HG03196 (cell line): ENCODE measurements at regions not wholly inside any gene's neighbourhood (a gene's known extent, or its start where the extent isn't known, plus 50 kb on each side); places are given as distances from the start of the nearest gene placed in this dataset.

Experiments
- ATAC-seq: cut with Tn5 transposase; IDR thresholded peaks from one replicate; pipeline ENCODE4 v1.9.1; 2021; ENCODE audit not compliant: unreplicated experiment

DNA sequence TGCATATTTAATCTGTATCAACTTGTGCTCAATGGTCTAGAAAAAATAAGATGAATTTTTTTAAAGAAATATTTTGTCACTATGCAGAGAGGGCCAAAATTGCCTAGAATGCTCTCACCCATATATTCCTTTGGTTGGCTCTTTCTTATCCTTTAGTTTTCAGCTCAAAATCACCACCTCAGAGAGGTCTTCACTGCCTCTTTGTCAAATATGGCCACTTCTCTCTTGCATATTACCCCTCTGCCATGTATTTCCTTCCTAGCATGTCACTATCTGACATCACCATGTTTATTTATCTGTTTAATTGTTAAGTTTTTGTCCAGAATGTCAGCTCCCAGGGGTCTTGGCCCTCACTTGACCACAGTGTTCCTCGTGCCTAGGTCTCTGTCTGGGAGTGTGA lies 535.2 kb upstream of the CDH2 start:
- ATAC-seq = no peak

DNA sequence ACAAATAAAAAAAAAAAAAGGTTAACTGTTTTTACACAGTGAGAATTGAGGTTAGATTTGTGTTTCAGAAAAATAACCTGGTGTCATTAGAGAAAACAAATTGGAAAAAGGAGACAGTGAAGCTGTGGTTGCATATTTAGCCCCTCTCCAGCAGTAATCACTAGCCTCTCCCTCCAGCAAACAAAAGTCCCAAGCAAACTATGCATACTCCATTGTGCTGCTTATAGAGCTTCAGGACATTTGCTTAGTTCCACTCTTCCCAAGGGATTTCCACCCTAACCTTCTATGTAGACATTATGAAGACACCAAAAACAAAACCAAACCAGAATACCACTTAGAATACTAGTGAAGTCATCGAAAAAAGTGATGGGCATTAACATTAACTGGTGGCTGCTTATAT lies 534.2 kb upstream of the CDH2 start:
- no peak for ATAC-seq

DNA sequence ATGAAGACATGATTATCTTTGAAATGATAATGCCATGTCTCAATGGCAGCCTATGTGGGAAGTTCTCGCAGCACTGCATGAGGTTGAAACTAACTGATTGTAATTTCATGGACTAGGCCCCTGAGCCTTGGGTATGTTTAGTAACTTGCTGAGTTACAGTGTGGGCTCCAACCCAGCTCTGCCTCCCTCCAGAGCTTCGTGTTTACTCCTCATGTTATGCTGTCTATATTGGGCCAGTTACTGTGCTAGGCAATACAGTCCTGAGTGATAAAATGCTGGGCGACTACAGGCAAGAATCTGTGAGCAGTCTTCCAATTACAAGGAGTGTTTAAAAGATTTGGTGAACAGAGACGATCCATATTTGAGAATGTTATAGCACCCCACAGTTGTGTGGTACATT lies 530.1 kb upstream of the CDH2 start:
- ATAC-seq = no peak

DNA sequence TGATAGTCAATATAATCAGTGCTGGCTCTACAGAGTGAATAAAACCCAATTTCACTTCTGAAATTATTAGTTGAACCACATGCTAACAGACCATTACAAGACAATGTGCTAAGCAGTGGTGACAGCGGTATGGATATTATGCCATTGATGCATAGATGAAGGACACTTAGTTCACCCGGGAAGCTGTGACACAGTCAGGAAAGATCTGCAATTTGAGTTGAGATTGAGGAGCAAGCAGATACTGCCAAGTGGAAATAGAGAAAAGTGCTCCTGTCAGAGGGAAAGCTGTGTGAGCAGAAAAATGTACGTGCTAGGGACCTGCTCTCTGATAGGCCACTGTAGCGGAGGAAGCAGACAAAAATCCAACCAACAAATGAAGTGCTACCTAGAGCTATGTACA lies 529.5 kb upstream of the CDH2 start:
- no peak for ATAC-seq

DNA sequence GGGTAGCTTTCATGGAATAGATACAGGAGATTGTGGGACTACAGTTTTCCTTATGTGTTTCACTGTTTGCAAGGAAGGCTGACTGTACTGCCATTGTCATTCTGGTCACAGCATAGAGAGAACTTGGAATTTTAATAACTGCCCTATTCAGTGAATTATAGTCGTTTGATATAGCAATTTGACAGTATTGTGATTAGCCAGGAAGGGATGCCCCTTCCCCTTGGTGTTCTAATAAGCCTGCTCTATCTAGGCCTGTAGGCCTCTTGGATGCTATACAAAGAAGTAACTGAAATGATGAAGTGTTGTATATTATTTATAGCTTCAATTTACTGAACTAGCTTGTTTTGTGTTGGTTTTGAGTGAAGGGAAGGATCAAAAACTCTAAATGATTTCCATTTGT lies 528.6 kb upstream of the CDH2 start:
- no peak for ATAC-seq

DNA sequence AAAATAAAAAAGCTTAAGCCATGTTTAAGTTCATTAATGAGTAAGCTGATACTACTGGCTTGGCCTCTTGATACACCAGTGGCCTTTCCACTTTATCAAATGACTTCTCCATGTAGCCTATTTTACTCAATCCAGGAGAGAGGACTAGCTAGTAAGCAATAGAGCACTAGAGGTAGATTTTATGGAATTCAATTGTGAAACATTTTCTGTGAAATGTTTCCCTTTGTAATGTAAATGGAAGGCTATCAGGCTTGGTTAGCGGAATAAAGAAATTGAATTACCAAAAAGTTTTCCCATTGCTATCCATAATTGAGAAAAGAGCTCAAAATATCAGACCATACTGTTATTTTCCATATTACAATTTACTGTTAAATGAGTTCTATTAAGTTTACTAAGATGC lies 515.4 kb upstream of the CDH2 start:
- ATAC-seq = no peak

DNA sequence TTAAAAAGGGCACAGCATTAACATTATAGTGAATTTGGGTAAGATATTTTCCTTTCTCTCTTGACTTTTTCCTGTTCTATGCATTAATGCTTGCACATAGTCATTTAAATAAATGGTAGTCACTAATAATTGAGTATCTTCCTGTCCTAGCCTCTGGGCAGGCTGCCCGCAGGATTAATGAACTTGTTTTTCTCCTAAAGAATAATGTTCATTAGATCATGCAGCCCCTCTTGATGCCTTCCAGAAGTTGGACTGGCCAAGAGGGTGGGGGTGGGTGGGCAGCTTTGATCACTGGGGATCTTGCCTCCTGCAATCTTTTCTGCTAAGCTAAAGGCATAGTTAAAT lies 514.5 kb upstream of the CDH2 start:
- no peak for ATAC-seq

DNA sequence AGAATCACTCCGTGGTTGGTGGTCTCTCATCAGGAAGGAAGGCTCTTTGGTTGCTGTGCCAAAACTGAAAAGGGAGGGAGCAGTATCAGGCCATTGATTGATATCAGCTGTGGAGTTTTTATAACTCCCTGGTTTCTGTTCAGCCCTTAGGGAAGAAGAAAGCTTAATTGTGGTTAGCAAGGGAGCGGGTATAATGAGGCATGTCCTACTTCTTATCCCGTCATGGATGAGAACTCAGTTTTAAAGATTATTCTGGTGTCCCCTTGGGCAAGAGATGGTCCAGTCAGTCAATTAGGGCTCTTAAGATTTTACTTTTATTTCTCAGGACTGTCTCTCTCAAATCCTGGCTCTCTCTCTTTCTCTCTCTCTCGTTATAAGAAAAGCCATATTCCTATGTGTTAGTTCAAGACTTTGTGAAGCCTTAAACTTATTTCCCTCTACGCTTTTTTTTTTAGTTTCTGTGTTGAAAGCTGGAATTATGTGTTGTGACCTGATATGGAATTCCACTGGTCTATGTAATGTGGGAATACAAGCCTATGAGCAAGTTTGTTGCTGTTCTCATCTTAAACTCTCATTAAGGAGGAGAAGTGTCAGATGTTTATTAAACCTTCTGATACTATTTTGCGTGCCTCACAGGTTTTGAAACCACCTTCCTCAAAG lies 514.0 kb upstream of the CDH2 start:
- ATAC-seq = no peak

DNA sequence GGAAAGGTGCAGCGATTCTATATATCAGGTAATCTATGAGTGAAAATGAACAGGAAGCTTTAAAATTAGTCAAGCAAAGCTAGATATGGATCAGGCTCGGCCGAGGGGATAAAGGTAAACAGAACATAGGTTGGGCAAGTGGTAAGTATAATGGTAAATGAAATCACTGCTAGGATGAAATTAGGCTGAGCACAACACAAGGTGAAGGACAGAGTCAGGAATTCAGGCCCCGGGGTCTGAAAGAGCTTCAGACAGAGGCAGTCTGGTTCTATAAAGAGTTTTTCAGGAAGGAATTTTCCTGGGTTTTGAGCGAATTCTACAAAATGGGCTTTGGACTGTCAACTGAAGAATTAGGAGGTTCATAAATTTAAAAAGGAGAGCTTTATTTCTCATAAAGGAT lies 513.2 kb upstream of the CDH2 start:
- ATAC-seq = no peak

DNA sequence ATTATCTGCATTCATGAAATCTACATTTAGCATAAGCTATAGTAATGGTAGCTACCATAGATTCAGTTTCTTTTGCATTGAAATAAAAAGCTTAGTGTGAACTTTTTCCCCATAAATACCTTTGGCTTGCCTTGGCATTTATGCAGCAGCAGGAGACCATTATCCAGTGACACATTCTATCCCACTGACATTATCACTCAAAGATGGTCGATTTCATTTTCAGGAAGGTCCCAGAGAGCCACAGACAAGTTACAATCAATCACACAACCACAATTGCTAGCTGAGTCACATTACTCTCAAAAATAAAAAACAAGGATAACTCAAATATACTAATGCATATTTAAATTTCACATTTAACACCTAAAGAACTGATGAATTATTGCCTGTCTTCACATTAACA lies 512.7 kb upstream of the CDH2 start:
- no peak for ATAC-seq

DNA sequence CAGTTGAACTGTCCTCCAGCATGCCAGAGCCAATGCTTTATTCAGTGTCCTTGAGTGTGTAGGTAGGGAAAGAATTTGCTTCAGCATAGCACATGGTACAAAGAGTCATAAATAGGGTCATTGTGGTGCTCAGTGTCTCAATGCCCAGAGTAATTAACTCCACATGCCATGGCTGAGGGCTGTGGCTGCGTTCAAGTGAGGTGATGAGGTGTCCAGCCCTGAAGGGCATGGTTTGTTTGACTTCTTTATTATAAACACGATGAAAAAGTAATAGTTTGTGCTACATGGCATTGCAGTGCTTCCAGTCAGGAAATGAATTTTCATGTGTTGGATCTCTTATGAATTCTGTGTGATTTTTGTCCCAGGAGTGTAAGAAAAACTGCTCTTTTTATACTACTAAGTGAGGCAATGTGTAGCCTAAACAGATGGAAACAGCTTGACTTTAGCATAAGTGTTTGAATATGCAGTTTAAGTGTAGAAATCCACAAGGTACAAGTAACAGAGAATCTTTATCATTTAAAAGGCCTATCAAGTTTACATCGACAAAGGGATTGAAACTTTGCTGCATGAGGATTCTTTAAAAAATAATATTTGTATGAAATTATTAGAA lies 507.9 kb upstream of the CDH2 start:
- no peak for ATAC-seq

DNA sequence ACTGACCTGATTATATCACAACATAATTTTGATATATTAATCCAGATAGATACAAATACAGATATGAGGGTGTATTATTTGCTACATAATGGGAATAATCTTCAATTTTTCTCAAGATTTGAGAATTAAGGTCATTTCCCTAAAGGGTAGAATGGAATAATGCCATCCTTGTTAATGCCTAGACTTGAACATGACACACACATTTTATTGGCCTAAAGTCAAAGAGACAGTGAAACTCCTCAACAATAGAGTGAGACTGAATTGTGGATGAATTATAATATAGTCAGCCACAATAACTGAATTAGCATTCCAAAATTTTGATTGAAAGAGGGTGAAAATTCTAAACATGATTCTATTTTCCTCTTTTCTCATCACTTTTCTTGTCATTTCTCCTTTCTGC lies 506.0 kb upstream of the CDH2 start:
- ATAC-seq = no peak

DNA sequence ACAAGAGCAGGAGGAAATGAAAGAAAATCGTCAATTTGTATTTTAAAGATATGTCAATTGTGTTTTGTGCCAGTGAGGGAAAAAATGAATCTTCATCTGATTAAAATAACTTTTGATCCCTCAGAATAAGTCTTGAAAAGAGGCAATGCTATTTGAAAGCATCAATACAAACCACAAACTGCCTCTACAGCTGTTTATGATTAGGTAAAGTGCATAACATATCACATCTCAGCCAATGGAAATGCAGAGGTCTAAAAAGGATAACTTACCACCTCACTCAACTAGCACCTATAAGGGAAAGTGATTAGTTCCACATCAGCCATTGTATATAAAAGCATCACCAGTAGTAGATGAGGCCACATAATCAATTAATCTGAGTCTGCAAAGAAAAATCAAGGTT lies 492.2 kb upstream of the CDH2 start:
- ATAC-seq = no peak

DNA sequence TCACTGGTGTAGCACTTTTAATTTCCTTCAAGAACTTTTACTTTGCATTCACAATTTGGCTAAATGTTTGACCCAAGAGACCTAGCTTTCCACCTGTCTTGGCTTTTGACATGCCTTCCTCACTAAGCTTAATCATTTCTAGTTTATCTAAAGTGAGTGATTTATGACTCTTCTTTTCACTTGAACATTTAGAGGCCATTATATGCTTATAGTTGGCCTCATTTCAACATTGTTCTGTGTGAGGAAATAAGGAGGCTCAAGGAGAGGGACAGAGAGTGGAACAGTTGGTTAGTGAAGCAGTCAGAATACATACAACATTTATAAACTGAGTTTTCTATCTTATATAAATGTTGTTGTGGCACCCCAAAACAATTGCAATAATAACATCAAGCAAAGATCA lies 489.3 kb upstream of the CDH2 start:
- ATAC-seq = no peak

DNA sequence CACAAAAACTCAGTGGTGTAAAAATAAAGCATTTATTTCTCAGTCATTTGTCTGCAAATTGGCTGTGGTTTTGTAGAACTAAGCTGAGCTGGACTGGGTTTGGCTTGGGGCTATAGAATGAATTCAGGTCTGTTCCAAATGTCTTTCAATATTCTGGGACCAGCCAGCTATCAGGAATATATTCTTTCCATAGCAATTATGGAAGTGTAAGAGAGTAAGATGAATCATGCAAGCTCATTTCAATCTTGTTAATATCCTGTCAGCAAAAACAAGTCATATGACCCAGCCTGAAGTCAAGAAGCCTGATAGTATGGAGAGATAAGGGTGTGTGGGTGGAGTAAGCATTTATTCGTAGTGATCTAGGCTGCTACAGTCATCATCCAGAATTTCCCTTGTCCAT lies 481.0 kb upstream of the CDH2 start:
- ATAC-seq = no peak

DNA sequence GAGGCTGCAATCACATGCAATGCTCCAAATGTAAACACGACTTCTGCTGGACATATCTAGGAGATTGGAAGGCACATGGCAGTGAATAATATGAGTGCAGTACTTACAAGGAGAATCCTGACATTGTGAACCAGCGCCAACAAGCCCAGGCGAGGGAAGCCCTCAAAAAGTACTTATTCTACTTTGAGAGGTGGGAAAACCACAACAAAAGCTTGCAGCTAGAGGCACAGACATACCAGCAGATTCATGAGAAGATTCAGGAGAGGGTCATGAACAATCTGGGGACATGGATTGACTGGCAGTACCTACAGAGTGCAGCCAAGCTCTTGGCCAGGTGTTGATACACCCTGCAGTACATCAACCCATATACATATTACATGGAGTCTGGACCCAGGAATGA lies 475.7 kb upstream of the CDH2 start:
- no peak for ATAC-seq

DNA sequence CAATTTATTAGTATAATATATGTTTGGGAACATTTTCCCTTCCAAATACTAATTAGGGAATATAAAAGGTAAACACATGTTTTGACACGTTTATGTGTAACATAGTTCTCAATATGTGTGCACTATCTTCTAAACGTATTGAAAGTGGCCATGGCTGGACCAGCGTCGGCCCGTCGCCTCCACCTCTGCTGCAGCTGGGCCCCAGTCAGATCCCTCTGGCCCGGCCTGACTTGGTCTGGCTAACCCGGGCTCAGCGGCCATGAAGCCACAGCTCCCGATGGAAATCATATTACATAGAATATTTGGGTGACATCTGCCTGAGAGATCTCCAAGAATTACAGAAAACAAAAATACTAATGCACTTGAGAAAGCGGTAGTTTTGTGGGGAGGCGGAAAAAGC lies 474.4 kb upstream of the CDH2 start:
- ATAC-seq = no peak

DNA sequence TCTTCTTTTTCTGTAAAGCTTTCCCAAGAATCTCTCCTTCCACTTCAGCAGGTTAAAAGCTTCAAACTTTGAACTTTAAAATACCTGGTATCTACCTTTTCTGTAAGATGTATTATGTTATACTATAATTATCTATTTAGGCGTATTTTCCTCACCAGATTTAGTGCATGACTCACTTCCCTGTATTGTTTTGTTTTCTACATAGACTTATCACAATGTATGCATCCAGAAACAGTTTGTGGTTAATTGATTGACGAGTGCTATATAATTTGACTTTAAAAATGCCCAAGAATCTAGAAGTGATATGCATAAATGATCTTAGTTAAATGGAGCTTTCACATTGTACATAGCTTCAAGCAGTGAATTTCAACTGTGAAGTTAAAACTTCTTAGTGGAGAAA lies 473.9 kb upstream of the CDH2 start:
- ATAC-seq = no peak

DNA sequence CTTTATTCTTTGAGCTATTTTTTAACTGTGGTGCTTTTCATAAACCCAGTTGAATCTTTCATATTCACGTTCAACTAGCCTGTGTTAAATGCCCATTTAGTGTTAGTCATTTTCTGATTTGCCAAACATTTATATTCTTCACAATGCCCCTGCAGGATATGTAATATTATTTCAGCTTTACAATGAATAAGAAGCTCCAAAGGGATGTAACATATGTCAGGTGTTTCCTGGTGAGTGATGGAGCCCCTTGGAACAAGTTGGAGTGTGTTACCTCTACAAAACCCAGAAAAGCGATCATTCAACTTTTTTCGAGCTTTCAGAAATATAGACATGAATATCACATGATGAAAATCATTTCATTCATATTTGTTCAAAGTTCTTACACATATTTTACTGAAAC lies 471.0 kb upstream of the CDH2 start:
- ATAC-seq = no peak

DNA sequence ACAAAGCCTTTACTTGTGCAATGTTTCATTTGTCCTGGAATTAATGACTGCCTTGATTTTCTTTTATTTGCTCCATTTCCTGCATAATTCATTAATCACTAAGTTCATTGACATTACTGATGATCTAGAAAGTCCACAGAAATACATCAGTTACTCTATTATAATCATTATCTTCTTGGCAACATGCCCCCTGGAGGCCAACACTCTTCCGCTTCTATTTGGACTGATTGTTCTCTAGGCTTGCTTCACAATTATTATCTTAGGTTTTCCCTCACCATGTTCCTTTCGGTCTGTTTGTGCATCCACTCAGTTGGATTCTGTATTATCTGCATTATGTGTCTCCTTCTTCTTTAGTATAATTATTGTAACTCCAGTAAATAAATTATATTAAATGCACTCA lies 461.0 kb upstream of the CDH2 start:
- no peak for ATAC-seq

DNA sequence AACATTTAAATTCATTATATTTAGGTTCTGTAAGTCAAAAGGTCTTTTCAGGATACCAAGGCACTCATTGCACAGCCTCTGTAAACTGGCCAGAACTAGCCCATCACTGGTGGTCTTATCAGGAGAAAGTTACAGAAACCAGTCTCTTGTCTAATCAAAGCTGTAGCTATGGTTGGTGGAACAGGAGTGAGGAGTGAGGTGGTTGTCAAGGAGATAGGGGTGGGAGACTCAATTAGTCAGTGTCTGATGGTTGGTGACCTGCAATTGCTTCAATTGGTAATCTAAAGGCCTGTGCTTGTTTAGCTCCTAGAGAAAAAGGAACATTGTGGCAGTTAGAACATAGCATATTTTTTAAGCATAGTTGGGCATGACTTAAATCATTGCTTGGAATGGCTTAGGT lies 458.6 kb upstream of the CDH2 start:
- ATAC-seq = no peak

DNA sequence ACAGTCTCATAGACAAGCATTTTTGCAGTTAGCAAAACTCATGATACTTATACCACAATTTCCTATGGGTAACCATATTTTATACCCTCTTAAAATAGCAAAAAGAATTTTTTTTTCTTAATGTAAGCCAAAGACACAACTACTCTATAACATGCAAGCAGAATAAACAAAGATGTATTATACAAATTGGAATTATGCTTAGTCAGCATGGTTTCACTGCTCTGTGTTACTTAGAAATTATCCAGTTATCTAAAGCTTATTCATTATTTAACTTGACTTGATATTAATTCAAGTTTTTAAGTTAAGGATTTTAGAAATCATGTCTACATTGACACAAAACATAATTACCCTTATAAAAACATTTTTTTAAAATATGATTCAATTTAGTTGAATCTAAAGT lies 449.8 kb upstream of the CDH2 start:
- ATAC-seq = no peak

DNA sequence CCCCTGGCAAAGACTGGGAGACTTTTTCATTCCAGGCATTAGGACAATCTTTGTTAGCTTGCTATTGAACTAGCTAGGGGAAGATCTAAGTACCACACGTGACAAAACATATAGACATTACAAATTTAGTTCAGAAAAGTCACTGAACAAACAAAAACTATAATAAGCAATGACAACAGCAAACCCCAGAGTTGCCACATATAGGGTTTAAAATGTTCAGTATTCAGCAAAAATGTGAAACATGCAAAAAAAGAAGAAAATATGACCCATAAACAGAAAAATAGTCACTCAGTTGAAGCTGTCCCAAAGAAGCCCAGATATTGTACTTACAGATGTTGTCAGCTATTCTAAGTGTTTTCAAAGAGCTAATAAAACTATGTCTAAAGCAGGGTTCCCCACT lies 431.1 kb upstream of the CDH2 start:
- no peak for ATAC-seq

DNA sequence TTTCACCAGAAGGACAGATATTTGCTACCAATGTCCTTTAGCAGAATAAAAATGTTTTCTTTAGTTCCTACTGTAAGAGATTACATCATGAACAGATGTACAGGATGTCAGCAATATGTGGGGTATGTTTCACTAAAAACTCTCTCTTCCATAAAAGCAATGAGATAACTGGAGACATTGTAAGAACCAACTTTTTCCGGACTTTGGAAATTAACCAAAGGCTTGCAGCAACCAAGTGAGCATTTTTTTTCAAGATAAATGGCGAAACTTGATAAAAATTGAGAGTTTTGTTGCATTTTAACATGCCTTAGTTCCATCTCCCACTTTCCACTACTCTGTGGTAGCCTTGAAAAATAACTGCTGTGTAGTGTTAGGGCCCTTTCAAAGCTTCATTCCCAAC lies 429.8 kb upstream of the CDH2 start:
- no peak for ATAC-seq
